ENCODE measurements at regions not wholly inside any gene's neighbourhood (a gene's known extent, or its start where the extent isn't known, plus 50 kb on each side); places are given as distances from the start of the nearest gene placed in this dataset.

DNA sequence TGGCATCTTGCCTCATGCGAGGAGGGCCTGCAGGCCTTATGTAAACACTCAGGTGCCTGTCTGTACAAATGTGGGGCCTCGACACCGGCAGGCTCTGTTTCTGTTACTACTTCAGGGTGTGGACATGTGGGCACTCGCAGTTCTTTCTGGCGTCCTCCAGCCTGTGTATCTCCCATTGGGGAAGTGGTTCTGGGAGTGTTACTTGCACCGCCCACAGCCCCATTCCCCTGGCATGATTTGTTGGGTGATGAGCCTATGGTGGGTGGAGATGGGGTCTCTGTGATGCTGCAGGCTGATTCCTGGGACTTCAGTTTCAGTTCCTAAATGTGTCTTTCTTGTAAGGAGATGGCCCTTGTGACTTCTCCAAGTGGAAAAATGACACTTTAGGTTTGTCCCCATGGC is 82.1 kb upstream of the PITX1 start:
- Histone ChIP-seq H3K4me2 (ENCODE audit: low read depth, low read length, poor library complexity, severe bottlenecking) (no peak overlapping the region), H2AFZ (ENCODE audit: low read depth, low read length, severe bottlenecking) (no peak overlapping the region), H3K4me3 (ENCODE audit: insufficient read depth, low read length, poor library complexity, severe bottlenecking) (no peak overlapping the region), H4K20me1 (ENCODE audit: low read depth, low read length) (no peaks in the 10 kb centered on the region), H3K9ac (ENCODE audit: low read length) (no peak overlapping the region), H3K36me3 (ENCODE audit: low read length) (no peaks in the 10 kb centered on the region), H3K9me2 (replicated peaks; ENCODE audit: insufficient read depth, low read length) (no peaks in the 10 kb centered on the region), H3K27me3 (ENCODE audit: low read length) (no peaks in the 10 kb centered on the region), H3K79me2 (ENCODE audit: insufficient read depth, low read length) (no peaks in the 10 kb centered on the region), H3F3A (ENCODE audit: insufficient read depth) (no peaks in the 10 kb centered on the region), H3K9me3 (ENCODE audit: insufficient read depth, low read length) (no peaks in the 10 kb centered on the region), H3K27ac (ENCODE audit: low read depth, low read length) (no peak overlapping the region)
- TF ChIP-seq, protein P1, sequence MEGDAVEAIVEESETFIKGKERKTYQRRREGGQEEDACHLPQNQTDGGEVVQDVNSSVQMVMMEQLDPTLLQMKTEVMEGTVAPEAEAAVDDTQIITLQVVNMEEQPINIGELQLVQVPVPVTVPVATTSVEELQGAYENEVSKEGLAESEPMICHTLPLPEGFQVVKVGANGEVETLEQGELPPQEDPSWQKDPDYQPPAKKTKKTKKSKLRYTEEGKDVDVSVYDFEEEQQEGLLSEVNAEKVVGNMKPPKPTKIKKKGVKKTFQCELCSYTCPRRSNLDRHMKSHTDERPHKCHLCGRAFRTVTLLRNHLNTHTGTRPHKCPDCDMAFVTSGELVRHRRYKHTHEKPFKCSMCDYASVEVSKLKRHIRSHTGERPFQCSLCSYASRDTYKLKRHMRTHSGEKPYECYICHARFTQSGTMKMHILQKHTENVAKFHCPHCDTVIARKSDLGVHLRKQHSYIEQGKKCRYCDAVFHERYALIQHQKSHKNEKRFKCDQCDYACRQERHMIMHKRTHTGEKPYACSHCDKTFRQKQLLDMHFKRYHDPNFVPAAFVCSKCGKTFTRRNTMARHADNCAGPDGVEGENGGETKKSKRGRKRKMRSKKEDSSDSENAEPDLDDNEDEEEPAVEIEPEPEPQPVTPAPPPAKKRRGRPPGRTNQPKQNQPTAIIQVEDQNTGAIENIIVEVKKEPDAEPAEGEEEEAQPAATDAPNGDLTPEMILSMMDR (IDR thresholded peaks at IDR 0.05; ENCODE audit: insufficient read depth, low read length, poor library complexity, severe bottlenecking), result no peak
- TF ChIP-seq EZH2phosphoT487 (conservative IDR thresholded peaks at IDR 0.05; ENCODE audit: low read length), result no peak

DNA sequence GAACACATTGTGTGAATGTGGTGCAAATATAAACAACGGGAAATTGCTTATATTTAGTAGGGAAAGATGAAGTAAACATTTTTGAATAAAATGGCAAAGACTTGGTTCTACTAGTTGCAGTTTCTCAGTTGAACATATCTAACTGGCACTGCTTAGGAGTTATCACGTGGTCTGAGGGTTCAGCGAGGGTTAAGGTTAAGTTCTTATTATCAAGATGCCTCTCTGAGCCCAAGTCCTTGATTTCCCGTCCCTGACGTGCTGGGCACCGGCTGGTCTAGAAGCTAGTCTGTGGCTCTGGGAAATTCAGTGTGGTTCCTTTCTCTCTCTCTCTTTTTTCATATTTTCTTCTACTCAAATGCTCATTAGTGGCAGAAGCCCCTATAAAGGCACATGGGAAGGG is 81.6 kb upstream of the PITX1 start:
- no peaks in the 10 kb centered on the region for H3K9me2 ChIP-seq (replicated peaks; ENCODE audit: insufficient read depth, low read length)
- no peak overlapping the region for H2AFZ ChIP-seq (ENCODE audit: low read depth, low read length, severe bottlenecking)
- TF ChIP-seq, protein P1 (IDR thresholded peaks at IDR 0.05; ENCODE audit: insufficient read depth, low read length, poor library complexity, severe bottlenecking), result no peak
- TF ChIP-seq EZH2phosphoT487 (conservative IDR thresholded peaks at IDR 0.05; ENCODE audit: low read length), result no peak
- no peaks in the 10 kb centered on the region for H4K20me1 ChIP-seq (ENCODE audit: low read depth, low read length)
- no peaks in the 10 kb centered on the region for H3K36me3 ChIP-seq (ENCODE audit: low read length)
- H3K9me3 ChIP-seq (ENCODE audit: insufficient read depth, low read length), result no peaks in the 10 kb centered on the region
- no peak overlapping the region for H3K4me3 ChIP-seq (ENCODE audit: insufficient read depth, low read length, poor library complexity, severe bottlenecking)
- no peak overlapping the region for H3K9ac ChIP-seq (ENCODE audit: low read length)
- H3K4me2 ChIP-seq (ENCODE audit: low read depth, low read length, poor library complexity, severe bottlenecking), result no peak overlapping the region
- no peaks in the 10 kb centered on the region for H3K79me2 ChIP-seq (ENCODE audit: insufficient read depth, low read length)
- H3K27ac ChIP-seq (ENCODE audit: low read depth, low read length), result no peak overlapping the region
- H3K27me3 ChIP-seq (ENCODE audit: low read length), result no peaks in the 10 kb centered on the region
- H3F3A ChIP-seq (ENCODE audit: insufficient read depth), result no peaks in the 10 kb centered on the region

DNA sequence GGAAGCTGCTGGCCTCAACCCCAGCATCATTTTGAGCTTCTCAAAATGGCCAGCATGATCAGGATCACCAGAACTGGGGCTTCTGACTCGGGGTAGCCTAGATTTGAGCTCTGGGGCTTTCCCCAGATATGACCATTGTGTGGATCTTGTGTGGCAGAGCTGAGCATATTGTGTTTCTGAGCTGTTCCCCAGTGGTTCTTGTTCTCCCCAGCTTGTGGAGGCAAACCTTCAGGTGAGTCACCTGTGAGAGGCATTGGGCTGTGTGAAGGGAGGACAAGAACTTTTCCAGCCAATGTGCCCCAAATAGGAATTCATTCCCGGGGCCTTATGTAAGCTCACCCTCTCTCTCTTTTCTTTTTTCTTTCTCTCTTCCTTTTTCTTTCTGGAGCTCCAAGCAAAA is 80.7 kb upstream of the PITX1 start:
- H3K9me2 ChIP-seq (replicated peaks; ENCODE audit: insufficient read depth, low read length), result no peaks in the 10 kb centered on the region
- H3K79me2 ChIP-seq (ENCODE audit: insufficient read depth, low read length), result no peaks in the 10 kb centered on the region
- H3F3A ChIP-seq (ENCODE audit: insufficient read depth), result no peaks in the 10 kb centered on the region
- no peaks in the 10 kb centered on the region for H3K27me3 ChIP-seq (ENCODE audit: low read length)
- H3K36me3 ChIP-seq (ENCODE audit: low read length), result no peaks in the 10 kb centered on the region
- no peaks in the 10 kb centered on the region for H3K9me3 ChIP-seq (ENCODE audit: insufficient read depth, low read length)
- no peak overlapping the region for H3K27ac ChIP-seq (ENCODE audit: low read depth, low read length)
- TF ChIP-seq, protein P1 (IDR thresholded peaks at IDR 0.05; ENCODE audit: insufficient read depth, low read length, poor library complexity, severe bottlenecking), result no peak
- no peak for TF ChIP-seq EZH2phosphoT487 (conservative IDR thresholded peaks at IDR 0.05; ENCODE audit: low read length)
- H3K4me3 ChIP-seq (ENCODE audit: insufficient read depth, low read length, poor library complexity, severe bottlenecking), result no peak overlapping the region
- H3K4me2 ChIP-seq (ENCODE audit: low read depth, low read length, poor library complexity, severe bottlenecking), result no peak overlapping the region
- H2AFZ ChIP-seq (ENCODE audit: low read depth, low read length, severe bottlenecking), result no peak overlapping the region
- no peaks in the 10 kb centered on the region for H4K20me1 ChIP-seq (ENCODE audit: low read depth, low read length)
- H3K9ac ChIP-seq (ENCODE audit: low read length), result no peak overlapping the region

Measured in SU-DHL-6 (cell line).